Motor neuron (in vitro differentiated cells): ENCODE measurements at regions not wholly inside any gene's neighbourhood (a gene's known extent, or its start where the extent isn't known, plus 50 kb on each side); places are given as distances from the start of the nearest gene placed in this dataset.
"Not testable (repeated sequence)": the region's sequence is repeated elsewhere in the genome, so short reads cannot be mapped to it uniquely, and the experiment has no call there.

Experiments
- ATAC-seq, 8 experiments: fragments of 200-7000 bp; cut with Tn5 transposase; replicated peaks in 6 of 8; 2 replicates each; pipeline ENCODE4 v1.8.0; 2021; ENCODE audit warnings: mild to moderate bottlenecking in 8 of 8, moderate library complexity in 8 of 8
- H3K27ac ChIP-seq, 2 donors: fragments of 250-450 bp; sonication (Bioruptor Pico); 2 replicates each; pipeline ENCODE4 v1.9.0; 2021; ENCODE audit warnings: antibody characterized with exemption in 2 of 2, mild to moderate bottlenecking in 2 of 2, moderate library complexity in 1 of 2
- H3K4me1 ChIP-seq, 2 donors: fragments of 250-450 bp; sonication (Bioruptor Pico); replicated peaks in 1 of 2; 2 replicates each; pipeline ENCODE4 v1.6.1; 2021; ENCODE audit warnings: antibody characterized with exemption in 2 of 2, mild to moderate bottlenecking in 2 of 2, moderate library complexity in 1 of 2
- H3K4me3 ChIP-seq, 5 donors: fragments of 250-450 bp; sonication (Bioruptor Pico); 2 replicates each; pipeline ENCODE4 v1.9.0; 2021; ENCODE audit warnings: antibody characterized with exemption in 5 of 5, mild to moderate bottlenecking in 5 of 5, moderate library complexity in 4 of 5
- WGBS, 10 experiments: fragments of 450-650 bp; shearing (Covaris generic); methylation state at CpG; one replicate each; pipeline ENCODE4 v1.0.0; 2022; 5-methylcytosine and 5-hydroxymethylcytosine counted together
- in situ Hi-C, 9 experiments: fragments of 400-800 bp; cut with MboI; loops; one replicate each; pipeline ENCODE4 v1.15.0; 2021; ENCODE audit warnings: low sequenced_read_pairs in 9 of 9, low pct_unique_long_range_greater_than_20kb in 2 of 9; ENCODE audit not compliant: unreplicated experiment in 9 of 9

- in situ Hi-C loops = no loop called here
- H3K4me3 ChIP-seq = no peak overlapping the region
- no peak for ATAC-seq
- H3K4me1 ChIP-seq = peaks cover 15 to 18% of the 10 kb centered on the region in 2 donors
- WGBS, 10 experiments = 0 to 100% (median 69%) methylated on average over 1 to 10 of the region's 10 CpGs
- no peak overlapping the region for H3K27ac ChIP-seq
Measured at GRCh38 chr2:114122930-114123329, 233.0 kb downstream of the ACTR3 start.

DNA sequence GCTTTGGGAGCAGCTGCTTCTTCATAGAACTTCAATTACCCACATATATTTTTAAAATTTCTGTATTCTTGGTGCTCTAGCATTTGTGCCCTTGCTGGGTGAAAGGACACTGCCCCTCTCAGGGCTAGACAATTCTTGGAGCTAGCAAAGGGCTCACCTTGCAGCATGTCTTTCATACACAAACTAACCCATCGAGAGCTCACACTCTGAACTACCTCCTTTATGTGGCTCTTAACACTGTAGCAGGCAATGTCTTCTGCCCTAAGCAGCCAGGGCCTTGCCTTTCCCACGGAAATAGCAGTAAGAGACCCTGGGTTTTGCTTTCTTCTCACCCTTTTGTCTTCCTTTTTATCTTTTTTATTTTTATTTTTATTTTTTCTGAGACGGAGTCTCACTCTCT is 234.0 kb downstream of the ACTR3 start:
- WGBS, 10 experiments = 0 to 81% (median 38%) methylated on average over 1 to 3 of the region's 3 CpGs; no CpG with 5 or more reads in 1 of the 10 experiments
- ATAC-seq = no peak

DNA sequence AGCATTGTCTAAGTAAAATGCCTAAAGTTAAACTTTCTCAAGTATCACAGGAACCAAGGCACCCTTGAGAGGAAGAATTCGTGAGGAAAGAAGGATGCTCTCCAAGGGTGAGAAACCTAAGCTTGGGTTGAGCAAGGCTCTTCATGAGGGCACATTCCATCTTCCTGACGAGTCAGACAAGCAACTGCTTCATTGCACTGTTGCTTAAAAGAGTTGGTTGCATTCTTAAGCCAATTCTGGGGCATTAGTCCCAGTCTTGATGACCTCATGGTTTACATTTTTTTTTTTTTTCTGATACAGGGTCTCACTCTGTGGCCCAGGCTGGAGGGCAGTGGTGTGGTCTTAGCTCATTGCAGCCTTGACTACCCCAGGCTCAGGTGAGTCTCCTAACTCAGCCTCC is 237.5 kb downstream of the ACTR3 start:
- H3K4me3 ChIP-seq = no peak overlapping the region
- ATAC-seq = no peak
- no peak overlapping the region for H3K27ac ChIP-seq
- H3K4me1 ChIP-seq = peaks cover 0 to 7% of the 10 kb centered on the region in 2 donors
- WGBS, 10 experiments = 13 to 100% (median 77%) methylated on average over 1 to 2 of the region's 2 CpGs; no CpG with 5 or more reads in 5 of the 10 experiments
- in situ Hi-C loops = no loop called here

More for the DNA sequence above, 234.0 kb downstream of the ACTR3 start:
- in situ Hi-C loops = no loop called here
- Histone ChIP-seq H3K4me1 (peaks cover 13 to 19% of the 10 kb centered on the region in 2 donors), H3K4me3 (no peak overlapping the region), H3K27ac (no peak overlapping the region)

DNA sequence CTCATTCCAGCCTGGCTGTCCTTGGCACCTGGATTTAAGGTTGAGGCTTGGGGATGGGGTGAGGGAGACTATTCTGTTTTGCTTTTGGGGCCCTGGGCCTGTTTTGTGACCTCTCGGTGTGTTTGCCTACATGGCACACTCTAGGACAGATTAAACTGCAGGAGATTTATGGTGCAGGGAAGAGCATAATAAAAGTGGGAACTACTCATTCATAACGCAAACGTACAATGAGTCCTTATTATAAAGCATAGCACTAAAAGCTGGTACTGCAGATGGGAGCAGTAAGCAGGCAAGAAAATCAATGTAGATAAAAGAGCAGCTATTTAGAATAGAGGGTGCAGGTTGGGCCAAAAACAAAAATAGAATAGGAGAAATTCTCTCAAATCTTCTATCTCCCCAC is 238.4 kb downstream of the ACTR3 start:
- Histone ChIP-seq H3K27ac (no peak overlapping the region), H3K4me1 (peaks cover 0 to 7% of the 10 kb centered on the region in 2 donors), H3K4me3 (no peak overlapping the region)
- ATAC-seq = peak in 2 of 8 experiments; percentile 24 to 50
- in situ Hi-C loops = no loop called here
- 43 to 85% (median 62%) methylated on average over 1 to 3 of the region's 3 CpGs; no CpG with 5 or more reads in 4 of the 10 experiments for WGBS, 10 experiments

DNA sequence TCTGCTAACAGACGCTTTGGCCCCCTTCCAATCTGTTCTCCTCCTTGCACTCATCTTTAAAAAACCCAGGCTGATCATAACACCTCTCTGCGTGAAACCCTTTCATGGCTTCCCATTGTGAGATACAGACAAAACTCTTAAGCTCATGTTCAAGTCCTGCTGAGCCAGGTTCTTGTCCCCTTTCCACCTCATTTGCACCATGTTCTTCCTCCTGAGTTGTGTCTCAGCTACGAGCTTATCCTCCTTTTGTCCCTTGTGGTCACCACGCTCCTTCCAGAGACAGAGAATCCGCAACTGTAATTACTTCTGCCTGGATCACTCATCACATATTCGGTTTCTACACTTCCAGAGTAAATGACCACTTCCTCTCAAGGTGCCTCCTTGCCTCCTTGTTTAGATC is 238.8 kb downstream of the ACTR3 start:
- 0 to 100% (median 50%) methylated on average over 1 to 6 of the region's 6 CpGs; no CpG with 5 or more reads in 1 of the 10 experiments for WGBS, 10 experiments
- Histone ChIP-seq H3K4me1 (peaks cover 0 to 7% of the 10 kb centered on the region in 2 donors), H3K4me3 (no peak overlapping the region), H3K27ac (no peak overlapping the region)
- in situ Hi-C loops = no loop called here
- no peak for ATAC-seq

GRCh38 chr2:114132050-114132449 is 242.2 kb downstream of the ACTR3 start:
- ATAC-seq, H3K27ac ChIP-seq, H3K4me3 ChIP-seq, in situ Hi-C loops: not testable (repeated sequence)
- 0 to 100% (median 77%) methylated on average over 1 to 5 of the region's 7 CpGs; no CpG with 5 or more reads in 4 of the 10 experiments for WGBS, 10 experiments
- peaks cover 0 to 11% of the 10 kb centered on the region in 2 donors for H3K4me1 ChIP-seq

DNA sequence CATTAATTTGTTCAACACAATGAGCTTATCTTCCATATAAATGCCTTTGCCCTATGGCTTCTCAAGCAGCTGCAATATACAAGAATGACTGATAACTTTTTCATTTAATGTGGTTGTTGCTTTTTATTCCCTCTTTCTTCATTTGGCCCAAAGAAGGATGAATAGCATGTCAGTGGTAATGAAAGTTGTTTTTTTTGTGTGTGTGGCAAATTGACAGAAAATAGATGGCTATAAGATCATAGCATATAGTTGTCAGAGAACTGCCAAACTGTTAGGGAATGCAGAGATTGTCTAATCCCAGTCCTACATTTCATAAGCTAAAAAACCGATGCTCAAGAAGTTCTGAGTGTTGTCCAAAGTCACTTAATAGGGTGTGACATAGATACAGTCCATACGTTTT is 244.3 kb downstream of the ACTR3 start:
- Histone ChIP-seq H3K4me1 (peaks cover 5% of the 10 kb centered on the region in 2 donors), H3K4me3 (no peak overlapping the region), H3K27ac (no peak overlapping the region)
- ATAC-seq = no peak
- in situ Hi-C loops = no loop called here
- 0 to 100% (median 45%) methylated on average over 1 to 2 of the region's 2 CpGs; no CpG with 5 or more reads in 1 of the 10 experiments for WGBS, 10 experiments

DNA sequence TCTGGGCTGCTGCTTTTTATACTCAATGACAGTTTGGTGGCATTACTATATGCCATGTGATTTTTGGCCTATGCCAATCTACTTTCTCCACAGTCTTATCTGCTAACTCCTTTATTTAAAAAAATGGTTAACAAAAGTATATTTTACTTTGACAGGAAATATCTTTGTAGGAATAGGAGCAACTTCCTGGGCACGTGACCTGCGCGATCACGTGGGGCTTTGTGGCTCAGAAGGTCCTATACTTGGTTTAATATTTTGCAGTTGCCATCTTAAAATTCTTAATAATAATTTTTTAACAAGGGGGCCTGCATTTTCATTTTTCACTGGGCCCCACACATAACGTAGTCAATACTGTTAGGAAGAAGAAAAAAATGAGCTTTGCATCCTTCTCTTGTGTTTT is 249.7 kb downstream of the ACTR3 start:
- no peak for ATAC-seq
- Histone ChIP-seq H3K4me1 (peaks cover 0 to 5% of the 10 kb centered on the region in 2 donors), H3K4me3 (no peak overlapping the region), H3K27ac (no peak overlapping the region)
- WGBS, 10 experiments = 0 to 100% (median 85%) methylated on average over 1 to 5 of the region's 5 CpGs
- in situ Hi-C loops = no loop called here

DNA sequence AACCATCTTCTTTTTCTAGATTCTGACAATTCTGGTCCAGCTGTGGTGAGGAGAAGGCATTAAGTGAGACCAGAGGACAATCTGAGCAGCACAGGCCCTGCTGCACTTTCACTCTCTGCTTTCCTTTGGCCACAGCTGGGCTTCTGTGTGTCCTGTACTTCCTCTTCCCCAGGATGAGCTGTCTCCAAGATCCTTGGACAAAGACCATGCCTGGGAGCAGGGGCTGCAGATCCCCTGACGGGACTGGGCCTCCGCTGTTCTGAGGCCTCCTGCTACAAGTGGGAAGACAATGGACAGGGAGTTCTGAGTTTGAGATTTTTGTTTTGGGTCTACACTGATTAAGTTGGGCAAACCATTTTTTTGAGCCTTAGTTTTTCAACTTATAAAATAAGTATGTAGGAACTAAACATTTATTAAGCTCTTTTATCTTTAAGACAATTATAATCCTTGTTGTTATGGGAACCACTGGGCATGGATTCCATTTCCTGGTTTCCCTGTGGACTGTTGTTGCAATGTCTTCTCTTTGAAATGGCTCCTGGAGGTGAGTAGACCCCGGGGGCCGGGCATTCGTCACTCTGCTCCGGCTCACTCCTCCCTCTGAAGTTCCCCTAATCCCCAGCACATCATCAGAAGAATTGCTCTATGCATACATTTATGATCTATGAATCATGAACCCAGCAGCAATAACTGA is 266.6 kb downstream of the ACTR3 start:
- Histone ChIP-seq H3K27ac (no peak overlapping the region), H3K4me1 (peaks cover 9 to 13% of the 10 kb centered on the region in 2 donors), H3K4me3 (no peak overlapping the region)
- in situ Hi-C loops = no loop called here
- 3 to 91% (median 73%) methylated on average over 2 to 6 of the region's 6 CpGs; no CpG with 5 or more reads in 4 of the 10 experiments for WGBS, 10 experiments
- ATAC-seq = peak in 6 of 8 experiments; percentile 21 to 80 (median 40)

- in situ Hi-C loops = no loop called here
- WGBS, 10 experiments = 40 to 100% (median 67%) methylated on average over 1 to 3 of the region's 3 CpGs; no CpG with 5 or more reads in 2 of the 10 experiments
- H3K4me1 ChIP-seq = peaks cover 9 to 13% of the 10 kb centered on the region in 2 donors
- no peak overlapping the region for H3K4me3 ChIP-seq
- peak in 5 of 8 experiments; percentile 12 to 71 (median 45) for ATAC-seq
- H3K27ac ChIP-seq = no peak overlapping the region
Measured at GRCh38 chr2:114157057-114157385, 267.1 kb downstream of the ACTR3 start.

DNA sequence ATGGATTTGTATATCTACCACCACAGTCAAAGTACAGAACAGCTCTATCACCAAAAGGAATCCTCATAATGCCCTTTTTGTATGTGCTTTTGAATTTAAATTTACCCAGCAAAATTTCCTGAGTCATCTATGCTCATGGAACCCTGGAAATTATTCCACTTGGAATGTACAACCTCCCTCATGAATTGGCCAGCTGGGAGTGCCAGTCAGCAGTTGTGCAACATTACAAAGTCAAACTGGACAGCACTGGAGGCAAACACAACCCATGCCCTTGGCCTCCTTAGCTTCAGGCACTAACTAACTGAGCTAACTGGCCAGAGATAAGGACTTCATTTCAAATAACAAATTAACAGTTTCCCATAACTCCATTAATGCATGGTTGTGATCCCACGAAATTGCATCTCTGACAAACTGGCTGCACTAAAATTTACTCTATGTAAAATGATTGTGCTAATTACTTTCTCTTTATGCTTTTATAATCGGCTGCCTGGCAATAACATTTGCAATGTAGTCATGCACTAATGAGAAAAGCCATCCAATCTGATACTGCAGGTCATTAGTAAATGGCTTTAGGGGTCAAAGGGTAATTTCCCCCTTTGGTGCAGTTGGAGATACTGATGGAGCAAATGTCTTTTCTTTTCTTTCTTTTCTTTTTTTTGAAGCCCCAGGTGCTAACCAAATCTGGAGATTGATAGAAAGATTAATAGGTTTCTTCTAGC is 270.5 kb downstream of the ACTR3 start:
- in situ Hi-C loops = no loop called here
- Histone ChIP-seq H3K4me3 (no peak overlapping the region), H3K27ac (no peak overlapping the region), H3K4me1 (peaks cover 9 to 13% of the 10 kb centered on the region in 2 donors)
- ATAC-seq = peak in 3 of 8 experiments; percentile 16 to 94 (median 88)
- 0 to 100% (median 32%) methylated on average over 1 to 2 of the region's 2 CpGs; no CpG with 5 or more reads in 1 of the 10 experiments for WGBS, 10 experiments

DNA sequence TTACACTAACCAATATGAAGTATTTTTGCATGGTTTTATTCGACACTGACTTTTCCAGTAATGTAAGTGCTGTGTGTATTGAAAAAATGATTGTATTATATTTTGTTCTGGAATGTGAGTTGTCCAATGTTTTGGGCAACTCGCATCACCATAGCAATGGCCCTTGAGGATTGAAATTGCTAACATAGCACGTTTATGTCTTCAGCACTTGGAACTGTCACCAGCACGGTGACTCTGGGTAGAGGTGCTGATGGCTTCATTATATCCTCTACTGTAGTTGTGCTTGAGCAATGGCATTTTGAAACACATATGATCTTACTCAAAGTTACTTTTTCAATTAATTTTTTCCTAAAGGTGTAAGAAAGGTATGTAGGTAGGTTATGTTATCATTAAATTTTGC is 271.5 kb downstream of the ACTR3 start:
- WGBS, 10 experiments = 0 to 100% (median 70%) methylated on average over 1 to 4 of the region's 4 CpGs; no CpG with 5 or more reads in 3 of the 10 experiments
- in situ Hi-C loops = no loop called here
- no peak overlapping the region for H3K4me3 ChIP-seq
- ATAC-seq = peak in 1 of 8 experiments; percentile 51
- peaks cover 9 to 12% of the 10 kb centered on the region in 2 donors for H3K4me1 ChIP-seq
- no peak overlapping the region for H3K27ac ChIP-seq

DNA sequence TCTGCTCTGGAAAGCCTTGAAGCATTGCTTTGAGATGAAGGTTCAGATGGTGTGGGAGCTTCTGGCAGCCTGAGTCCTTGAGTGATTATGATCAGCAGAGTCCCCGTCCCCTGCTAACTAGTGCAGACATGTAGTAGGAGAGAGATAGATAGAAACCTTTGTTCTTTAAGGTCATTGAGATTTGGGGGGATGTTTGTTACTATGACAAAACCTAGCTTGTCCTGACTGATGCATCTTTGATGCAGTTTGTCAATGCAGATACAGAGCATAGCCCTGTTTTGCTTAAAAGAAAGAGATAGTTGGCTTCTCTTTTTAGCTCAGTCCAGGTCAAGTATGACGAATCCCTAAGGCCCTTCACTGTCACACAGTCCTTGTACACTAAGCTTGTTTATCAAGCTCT is 274.6 kb upstream of the DPP10 start:
- Histone ChIP-seq H3K4me1 (no peaks in the 10 kb centered on the region), H3K27ac (no peak overlapping the region), H3K4me3 (no peak overlapping the region)
- ATAC-seq = no peak
- in situ Hi-C loops = no loop called here
- 0 to 100% (median 12%) methylated on average over 1 to 2 of the region's 2 CpGs; no CpG with 5 or more reads in 2 of the 10 experiments for WGBS, 10 experiments
